ENCODE measurements at regions not wholly inside any gene's neighbourhood (a gene's known extent, or its start where the extent isn't known, plus 50 kb on each side); places are given as distances from the start of the nearest gene placed in this dataset.

DNA sequence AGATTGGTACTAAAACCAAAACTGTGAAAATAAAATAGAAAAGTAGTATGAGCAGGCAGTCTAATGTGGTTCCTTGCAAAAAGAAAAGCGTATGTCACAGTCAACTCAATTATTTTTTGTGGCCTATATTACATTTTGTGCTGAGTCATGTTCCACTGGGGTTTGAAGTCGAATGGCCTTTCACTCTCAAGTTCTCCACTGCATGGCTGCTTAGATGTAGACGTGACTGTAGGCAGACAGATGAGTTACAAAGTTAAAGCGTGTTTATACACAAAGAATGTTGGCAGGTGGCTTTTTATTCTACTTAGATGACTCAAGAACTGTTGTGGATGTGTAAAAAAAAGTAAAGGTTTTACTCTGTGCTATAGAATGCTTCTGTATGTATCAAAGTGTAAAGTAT is 133.9 kb downstream of the SLITRK6 start:
- no peak for DNase-seq (ENCODE audit: low spot score)

DNA sequence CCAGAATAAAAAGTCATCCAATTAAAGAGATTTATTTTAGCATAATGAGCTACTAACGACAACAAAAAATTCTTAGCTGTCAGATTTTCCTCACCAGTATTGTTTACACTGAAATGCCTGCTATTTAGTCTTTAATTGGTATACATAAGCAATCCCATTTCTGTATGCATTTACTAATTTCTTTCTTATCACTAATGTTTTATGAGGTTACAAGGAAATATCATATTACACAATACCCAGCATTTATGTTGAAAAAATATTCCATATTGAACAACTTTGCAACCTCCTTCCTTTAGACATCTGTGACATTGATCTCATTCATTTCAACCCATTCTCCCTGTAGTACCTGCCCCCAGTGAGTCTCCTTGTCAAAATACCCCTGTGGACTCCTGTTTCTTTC is 135.4 kb downstream of the SLITRK6 start:
- no peak for DNase-seq (ENCODE audit: low spot score)

DNA sequence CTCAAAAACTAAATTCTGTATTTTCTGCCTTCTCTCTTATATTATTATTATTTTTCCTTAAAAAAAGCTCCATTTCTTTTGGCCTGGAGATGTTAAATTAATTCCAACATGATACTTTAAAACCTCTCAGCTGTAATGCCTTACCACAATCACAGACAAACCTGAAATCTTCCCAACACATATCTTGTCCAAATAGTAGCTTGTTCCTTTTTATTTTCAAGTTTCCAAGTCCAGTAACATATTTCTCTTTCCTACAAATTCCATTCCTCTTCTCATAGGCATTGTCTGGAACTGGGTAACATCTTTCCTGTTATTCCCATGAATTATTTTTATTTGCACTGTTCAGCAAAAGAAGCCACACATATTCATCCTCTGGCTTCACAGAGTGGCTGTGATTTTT is 137.0 kb downstream of the SLITRK6 start:
- no peak for DNase-seq (ENCODE audit: low spot score)

DNA sequence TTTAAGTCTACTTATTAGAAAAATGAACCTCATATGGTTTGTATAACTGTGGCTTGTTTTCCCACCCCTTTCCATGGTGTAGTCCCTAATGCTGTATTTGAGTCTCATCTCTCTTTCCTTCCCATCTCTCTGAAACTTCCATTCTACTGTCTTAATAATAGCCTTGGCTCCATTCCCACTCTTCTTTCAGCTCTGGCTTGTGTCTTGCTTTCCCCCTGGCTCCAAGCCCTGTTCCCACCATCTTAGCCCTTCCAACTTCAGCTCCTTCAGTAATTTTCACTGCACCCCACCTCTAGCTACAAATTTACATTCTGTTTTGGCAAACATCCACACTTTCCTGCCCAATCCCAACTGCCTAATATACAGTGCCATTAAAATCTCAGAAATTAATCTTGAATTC is 137.5 kb downstream of the SLITRK6 start:
- DNase-seq (ENCODE audit: low spot score): no peak

DNA sequence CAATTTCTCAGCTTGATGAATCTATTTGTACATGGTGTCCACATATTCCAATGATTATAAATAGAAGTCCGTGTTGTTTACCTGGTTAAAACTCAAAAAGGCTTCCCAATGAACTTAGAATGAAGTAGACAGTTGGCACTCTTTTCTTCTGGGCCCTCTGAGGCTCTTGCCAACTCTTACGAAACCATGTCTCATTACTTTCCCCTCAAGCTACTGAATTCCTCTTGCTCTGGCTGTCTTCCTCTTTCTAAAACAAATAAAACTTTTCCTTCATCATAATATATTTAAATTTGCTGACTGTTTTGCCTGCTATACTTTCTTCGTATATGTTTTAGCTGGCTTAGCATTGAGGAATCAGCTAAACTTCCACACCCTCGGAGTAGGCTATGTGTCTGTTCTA is 139.7 kb downstream of the SLITRK6 start:
- DNase-seq (ENCODE audit: low spot score): no peak

DNA sequence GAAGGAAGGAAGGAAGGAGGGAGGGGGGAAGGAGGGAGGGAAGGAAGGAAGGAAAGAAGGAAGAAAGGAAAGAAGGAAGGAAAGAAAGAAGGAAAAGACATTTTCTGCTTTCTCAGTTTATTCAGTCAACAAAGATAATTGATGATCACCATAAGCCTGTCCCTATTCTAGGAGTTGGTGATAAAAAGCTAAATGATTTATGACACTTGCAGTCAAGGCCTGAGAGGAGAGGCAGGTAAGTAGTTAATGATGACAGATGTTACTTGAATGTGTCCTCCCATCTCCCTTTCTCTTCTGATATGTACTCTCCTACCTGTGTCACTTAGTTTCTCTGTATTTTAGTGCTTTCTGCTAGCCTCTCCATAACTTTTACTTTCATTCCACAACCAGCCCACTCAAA is 141.3 kb downstream of the SLITRK6 start:
- no peak for DNase-seq (ENCODE audit: low spot score)

DNA sequence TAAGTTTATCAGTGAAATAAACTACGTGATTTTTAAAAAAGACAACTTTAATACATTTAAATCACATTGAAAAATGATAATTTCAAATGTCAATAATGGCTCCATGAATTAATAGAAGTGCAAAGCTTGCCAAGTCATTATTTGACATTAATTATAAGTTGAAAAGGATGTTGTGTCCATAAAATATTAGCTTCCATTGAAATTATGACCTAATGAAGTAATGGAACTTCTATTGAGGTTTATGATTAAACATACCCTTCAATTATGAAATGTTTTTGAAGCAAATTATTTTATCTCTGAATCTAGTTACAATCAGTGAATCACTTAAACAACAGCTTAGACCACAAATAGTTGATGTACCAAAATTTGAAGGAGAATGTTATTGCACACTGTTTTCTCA is 144.2 kb downstream of the SLITRK6 start:
- no peak for DNase-seq (ENCODE audit: low spot score)

DNA sequence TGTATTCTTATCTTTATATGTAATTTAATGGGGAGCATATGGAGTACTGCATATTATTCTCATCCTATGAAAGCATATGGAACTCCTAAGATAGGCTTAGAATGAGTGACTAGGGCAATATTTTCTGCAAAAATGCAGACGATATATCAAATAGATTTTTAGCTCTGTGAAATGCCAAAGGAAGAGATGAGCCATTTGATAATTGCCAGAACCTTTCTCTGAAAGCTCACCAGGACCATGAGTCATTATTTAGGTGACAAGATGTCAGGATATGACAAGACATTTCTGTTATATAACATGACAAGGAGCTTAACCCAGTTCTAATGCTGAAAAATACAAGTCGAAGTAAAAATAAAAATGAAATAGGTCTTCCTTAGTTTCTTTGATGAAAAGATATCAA is 145.0 kb downstream of the SLITRK6 start:
- DNase-seq (ENCODE audit: low spot score): no peak

DNA sequence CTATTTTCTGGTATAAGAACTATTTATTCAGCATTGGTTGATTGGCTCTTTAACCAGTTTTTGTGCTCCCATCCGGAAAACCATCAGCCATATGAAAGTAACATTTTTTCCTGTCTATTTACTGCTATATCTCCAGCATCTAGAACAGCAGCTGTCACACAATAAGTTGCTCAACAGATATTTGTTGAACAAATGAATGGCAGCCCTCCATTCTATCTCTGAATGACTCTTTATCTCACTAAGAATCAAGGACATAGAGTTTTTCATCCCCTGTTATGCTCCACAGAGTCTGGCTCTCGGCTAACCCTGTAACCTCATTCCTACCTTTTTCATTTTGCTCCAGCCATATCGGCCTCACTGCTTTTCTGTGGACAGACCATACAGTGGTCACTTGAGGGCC is 145.5 kb downstream of the SLITRK6 start:
- DNase-seq (ENCODE audit: low spot score): no peak

DNA sequence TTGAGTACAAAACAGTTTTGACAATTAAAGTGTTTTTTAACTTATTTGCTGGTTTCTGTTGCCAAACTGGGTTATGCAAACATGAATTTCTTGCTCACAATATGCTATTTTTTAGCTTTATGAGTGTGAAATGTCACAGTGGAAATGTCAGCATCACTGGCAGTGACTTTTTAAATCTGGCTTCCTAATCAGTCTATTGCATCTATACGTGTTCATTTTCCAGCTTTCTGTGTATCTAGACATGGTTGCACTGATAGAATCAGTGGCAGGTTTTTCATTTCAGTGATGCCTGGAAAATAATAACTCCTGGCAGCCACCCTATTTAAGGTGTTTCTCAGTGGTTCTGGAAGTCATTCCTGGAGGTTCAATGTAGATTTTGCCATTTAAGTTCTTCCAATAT is 146.7 kb downstream of the SLITRK6 start:
- no peak for DNase-seq (ENCODE audit: low spot score)

DNA sequence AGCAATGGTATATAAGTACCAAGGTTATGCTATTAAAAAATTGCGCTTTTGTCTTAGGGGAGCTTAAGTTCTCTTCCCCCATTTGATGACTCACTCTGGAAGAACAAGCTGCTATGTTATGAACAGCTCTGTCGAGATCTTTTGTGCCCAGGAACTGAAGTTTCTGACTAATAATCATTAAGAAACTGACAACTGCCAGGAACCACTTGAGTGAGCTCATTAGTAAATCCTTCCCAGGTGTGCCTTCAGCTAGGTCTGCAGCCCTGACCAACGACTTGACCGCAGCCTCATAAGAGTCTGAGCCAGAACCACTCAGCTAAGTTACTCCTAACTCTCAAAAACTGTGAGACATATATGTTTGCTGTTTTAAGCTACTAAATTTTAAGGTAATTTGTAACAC is 147.8 kb downstream of the SLITRK6 start:
- DNase-seq (ENCODE audit: low spot score): no peak

DNA sequence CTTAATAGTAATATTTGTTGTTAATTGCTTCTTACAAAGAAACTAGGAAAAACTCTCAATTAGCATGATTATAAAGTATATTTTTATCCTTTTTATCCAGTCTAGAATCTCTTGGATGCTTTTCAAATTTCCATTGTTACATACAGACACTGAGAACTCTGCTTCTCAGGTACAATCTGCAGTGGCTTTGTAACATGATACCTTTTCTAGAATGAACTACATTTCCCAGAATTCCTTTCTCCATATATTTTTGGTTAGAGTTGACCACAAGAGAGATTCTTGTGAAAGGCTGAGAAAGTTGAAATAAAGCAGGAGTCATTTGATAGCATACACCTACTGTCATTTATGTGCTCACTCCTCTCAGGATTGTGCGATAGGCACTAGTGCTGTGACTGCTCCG is 148.6 kb downstream of the SLITRK6 start:
- no peak for DNase-seq (ENCODE audit: low spot score)

DNA sequence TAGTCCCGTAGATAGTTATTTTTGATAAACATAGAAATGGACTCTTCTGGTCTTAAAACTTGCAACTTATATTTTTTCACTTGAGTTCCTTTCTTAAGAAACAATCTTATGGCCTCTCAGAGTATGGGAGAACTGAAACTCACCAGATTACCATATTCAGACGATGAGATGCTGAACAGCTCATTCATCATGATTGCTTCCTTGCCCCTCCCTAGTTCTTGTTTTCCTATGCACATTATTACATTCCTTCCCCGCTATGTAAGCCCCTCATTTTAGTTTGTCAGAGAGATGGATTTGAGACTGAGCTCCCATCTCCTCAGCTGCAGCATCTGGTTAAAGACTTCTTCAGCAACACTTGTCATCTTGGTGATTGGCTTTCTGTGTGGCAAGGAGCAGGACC is 158.5 kb downstream of the SLITRK6 start:
- no peak for DNase-seq (ENCODE audit: low spot score)

DNA sequence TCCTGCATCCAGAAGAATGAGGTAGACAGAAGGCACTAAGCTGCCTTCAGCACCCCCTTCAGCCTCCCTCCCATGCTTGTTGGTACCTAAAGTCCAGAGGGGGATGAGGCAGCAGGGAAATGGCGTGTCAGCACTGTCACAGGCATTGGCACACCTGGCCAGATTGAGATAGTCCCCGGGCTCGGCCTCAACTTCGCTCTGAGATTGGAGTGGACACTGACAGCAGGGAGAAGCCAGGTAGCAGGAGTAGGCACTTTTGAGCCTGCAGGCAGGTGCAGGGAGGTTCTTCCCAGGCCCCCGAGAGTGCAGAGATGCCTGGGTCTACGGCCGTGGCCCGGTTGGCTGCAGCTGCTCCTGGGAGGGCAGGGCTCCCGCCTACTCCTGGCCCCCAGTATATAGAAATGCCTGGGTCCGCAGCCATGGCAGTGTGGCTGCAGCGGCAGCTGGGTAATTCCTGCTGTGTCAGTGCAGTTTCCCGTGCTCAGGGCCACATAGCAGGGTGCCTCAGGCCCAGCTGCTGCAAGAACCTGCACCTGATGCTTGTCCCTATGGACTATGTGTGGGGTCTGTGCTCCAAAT is 160.3 kb downstream of the SLITRK6 start:
- no peak for DNase-seq (ENCODE audit: low spot score)

DNA sequence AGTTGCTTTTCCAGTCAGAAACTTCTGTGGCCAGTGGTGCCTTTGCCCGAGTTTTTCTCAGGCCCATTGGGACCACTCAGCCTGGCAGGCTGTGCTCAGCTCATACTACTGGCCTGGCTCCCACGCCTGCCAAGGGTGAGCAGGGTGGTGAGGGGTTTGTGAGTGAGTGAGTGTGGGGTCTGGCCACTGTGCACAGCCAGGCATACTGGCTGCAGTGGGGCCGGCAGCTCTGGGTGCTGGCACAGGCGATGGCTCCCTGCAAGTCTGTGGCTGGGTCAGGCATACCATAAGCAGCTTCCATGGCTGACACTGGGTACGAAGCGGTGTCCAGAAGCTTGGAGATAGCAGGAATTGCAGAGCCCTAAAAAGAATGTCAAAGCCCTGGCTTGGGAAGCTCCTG is 161.0 kb downstream of the SLITRK6 start:
- DNase-seq (ENCODE audit: low spot score): no peak

DNA sequence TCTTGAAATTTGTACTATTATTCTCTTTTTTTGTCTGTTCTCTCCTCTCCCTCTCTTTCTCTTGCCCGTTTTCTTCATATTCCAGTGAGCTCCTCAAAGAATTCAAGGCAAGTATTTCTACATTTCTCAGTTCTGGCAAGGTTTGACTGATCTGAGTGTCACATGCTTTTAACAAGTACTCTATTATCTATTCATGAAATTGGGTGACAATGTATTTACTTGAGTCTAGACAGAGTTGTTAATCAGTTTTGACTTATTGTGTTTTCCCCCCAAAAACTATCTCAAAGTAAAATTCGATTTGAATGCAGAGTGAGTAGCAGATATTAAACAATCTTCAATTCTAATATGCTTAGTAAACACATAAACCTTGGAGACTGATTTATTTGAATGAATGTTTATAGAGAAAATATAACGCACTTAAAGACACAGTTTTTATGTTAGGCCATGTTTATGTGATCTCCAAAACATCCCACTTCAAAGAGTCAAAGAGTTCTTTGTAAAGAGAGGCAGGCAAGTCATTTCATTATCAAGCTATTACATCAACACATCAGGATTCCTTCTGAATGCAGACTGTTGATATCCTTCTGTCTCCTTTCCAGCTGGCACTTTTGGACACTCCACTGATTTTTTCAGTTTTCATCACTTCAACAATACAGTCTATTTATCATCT is 166.6 kb downstream of the SLITRK6 start:
- DNase-seq (ENCODE audit: low spot score): no peak

DNA sequence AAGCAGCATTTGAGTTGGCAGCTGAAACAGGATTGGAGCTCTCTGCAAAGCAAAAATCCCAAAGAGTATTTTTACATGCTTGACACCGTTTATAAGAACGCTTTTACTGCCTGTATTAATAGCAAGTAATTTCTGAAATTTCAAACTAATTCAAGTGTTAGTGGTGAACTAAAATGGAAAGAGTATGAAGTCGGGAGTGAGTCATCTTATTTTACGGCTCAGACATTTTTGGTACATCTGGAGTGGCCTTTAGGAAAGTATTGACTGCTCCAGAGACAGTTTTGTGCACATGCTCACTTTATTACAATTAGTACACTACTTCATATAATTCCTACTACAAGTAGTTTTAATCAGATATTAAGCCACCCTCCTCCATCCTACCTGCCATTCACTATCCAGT is 167.4 kb downstream of the SLITRK6 start:
- no peak for DNase-seq (ENCODE audit: low spot score)

DNA sequence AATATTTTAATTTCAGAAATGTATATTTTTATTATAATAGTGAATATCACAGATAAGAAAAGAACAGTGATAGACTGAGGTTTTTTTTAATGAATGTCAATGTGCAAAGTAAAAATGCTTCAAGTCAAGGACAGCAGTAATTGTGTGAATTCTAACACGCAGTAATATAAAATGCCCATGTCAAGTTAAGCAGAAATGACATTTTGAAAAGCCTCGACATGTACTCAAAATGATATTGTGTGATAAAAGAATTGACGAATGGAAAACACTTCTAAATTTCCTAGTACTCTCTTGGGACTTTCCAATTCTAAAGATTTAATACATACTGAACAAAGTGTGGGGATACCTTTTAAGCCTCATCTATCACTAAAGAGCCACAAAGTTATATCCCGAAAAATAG is 172.6 kb downstream of the SLITRK6 start:
- DNase-seq (ENCODE audit: low spot score): no peak

DNA sequence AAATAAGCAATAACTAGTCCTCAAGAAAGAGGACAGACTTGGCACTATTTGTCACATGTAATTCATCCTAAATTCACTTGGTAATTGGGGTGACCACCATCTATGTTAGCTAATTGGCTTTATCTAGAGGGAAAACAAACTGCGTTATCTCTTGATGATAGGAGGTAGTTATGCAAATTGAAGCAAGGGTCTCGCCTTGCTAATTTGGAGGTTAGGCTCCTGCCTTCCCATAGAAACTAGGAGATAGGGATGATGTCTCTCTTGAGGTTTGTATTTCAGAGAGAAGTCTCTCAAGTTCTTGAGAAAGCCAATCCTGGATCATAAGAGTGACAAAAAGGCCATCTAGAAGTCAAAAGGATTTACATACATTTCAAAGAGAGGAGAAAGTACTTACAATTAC is 179.9 kb downstream of the SLITRK6 start:
- no peak for DNase-seq (ENCODE audit: low spot score)

DNA sequence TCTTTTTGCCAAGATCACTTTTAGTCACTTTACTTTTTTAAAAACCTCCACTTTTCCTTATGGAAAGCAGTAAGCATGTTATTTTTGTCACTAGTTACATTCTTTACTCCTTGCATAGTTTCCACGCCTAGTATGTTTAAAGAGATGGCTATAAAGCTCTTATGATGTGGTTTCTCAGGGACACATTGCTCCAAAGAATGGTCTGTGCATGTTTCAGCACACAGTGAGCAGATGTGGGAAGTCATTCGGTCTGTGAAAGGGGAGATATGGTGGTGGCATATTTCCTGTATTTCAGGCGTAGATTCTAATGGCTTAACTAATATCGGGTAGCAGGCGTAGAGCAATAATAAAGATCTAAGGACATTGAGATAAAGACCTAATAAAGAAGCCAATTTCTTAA is 180.7 kb downstream of the SLITRK6 start:
- DNase-seq (ENCODE audit: low spot score): no peak

DNA sequence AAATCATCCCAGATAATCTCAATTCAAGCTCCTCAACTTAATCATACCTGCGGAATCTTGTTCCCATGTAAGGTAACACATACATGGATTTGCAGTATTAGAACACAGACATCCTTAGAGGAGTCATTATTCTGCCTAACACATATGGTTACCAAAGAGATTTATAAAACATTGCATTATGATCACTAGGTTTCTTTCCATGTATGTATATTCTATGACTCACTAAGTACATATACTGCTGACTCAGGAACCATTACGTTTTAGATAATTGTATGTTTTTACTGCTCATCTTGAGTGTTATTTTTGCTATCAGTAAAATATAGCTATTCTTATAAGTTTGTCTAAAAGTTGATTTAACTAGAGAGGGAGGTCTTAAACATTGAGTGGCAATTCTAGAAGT is 182.9 kb downstream of the SLITRK6 start:
- DNase-seq (ENCODE audit: low spot score): no peak

DNA sequence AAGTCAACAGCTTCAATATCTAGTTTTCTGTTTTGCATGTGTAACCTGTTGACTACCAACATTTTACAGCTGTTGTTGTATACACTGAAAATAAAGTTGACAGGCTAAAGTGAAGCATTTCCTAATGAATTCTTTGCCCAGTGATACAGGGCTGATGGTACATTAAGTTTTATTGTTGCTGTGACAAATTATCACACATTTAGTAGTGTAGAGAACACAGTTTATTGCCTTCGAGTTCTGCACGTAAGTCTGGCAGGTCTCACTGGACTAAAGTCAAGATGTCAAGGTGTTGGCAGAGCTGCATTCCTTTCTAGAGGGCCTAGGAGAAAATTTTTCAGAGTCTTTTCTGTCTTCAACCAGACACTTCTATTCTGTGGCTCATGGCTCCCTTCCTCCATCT is 184.2 kb downstream of the SLITRK6 start:
- no peak for DNase-seq (ENCODE audit: low spot score)

DNA sequence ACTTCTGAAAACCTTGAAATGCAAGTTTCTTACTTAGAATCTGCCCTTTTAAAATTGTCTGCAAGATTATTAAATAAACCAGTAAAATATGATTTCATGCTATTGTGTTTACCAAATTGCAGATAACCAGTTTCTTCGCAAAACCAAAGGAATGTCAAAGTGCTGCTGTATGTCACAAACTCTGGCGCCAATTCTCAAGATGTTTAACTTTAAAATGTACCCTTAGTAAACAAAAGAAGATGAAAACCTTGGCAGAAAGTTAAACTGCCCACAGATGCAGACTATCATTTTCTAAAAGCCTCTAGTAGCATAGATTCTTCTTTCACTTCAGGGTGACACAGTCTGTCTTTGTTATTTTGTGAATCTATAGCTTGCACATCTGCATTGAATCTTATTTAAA is 189.2 kb downstream of the SLITRK6 start:
- no peak for DNase-seq (ENCODE audit: low spot score)

DNA sequence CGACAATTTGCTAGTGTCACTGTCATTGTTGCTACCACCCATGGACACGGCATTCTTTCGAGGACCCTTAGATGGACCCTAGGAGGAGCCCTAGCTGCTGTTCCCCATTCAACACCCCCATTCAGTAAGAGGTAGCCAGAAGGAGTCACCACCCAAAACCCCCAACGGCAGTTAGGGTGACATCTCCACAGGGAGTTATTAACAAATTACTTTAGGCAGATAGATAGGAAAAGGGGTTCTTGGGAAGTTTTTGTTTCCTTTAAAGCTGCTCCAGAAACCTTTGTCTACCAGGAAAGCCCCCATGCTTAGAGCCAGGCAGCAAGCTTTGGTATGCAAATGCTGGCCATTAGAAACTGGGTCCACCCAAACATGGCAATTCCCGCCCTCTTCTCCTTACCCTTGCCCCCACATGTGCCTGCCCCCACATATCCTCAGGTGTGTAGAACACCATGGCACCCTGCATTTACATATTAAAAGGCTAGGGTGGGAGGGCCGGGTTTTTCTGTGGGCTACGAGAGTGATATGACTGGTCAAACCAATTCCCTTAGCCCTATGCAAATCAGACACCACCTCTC is 190.9 kb downstream of the SLITRK6 start:
- DNase-seq (ENCODE audit: low spot score): no peak
